Breast epithelium (tissue), 3 donors: ENCODE measurements at regions not wholly inside any gene's neighbourhood (a gene's known extent, or its start where the extent isn't known, plus 50 kb on each side); places are given as distances from the start of the nearest gene placed in this dataset.

ENCODE experiments used
- POLR2A ChIP-seq: fragments of 450-650 bp; IDR thresholded peaks from one replicate; pipeline ENCODE4 v1.6.1; 2016; ENCODE audit warnings: antibody characterized with exemption, mild to moderate bottlenecking, moderate library complexity
- POLR2AphosphoS5 ChIP-seq, 3 donors: sonication (generic); formaldehyde crosslinking; IDR thresholded peaks; one replicate each; pipeline ENCODE4 v1.6.1; 2017; ENCODE audit warnings: antibody characterized with exemption in 3 of 3
- TF ChIP-seq, protein P1 (sequence below), 3 donors: fragments of 450-650 bp; IDR thresholded peaks; one replicate each; pipeline ENCODE4 v1.5.1; 2016 to 2017; ENCODE audit warnings: antibody characterized with exemption in 3 of 3, mild to moderate bottlenecking in 3 of 3, moderate library complexity in 3 of 3

GRCh38 chr3:106729481-106729880 is 647.8 kb upstream of the CCDC54 start:
- TF ChIP-seq, protein P1, sequence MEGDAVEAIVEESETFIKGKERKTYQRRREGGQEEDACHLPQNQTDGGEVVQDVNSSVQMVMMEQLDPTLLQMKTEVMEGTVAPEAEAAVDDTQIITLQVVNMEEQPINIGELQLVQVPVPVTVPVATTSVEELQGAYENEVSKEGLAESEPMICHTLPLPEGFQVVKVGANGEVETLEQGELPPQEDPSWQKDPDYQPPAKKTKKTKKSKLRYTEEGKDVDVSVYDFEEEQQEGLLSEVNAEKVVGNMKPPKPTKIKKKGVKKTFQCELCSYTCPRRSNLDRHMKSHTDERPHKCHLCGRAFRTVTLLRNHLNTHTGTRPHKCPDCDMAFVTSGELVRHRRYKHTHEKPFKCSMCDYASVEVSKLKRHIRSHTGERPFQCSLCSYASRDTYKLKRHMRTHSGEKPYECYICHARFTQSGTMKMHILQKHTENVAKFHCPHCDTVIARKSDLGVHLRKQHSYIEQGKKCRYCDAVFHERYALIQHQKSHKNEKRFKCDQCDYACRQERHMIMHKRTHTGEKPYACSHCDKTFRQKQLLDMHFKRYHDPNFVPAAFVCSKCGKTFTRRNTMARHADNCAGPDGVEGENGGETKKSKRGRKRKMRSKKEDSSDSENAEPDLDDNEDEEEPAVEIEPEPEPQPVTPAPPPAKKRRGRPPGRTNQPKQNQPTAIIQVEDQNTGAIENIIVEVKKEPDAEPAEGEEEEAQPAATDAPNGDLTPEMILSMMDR (IDR thresholded peaks at IDR 0.05), result no peak
- TF ChIP-seq POLR2A (no peak), POLR2AphosphoS5 (IDR thresholded peaks at IDR 0.05) (no peak)
